Keratinocyte (primary cell): ENCODE measurements at regions not wholly inside any gene's neighbourhood (a gene's known extent, or its start where the extent isn't known, plus 50 kb on each side); places are given as distances from the start of the nearest gene placed in this dataset.
"Not testable (repeated sequence)": the region's sequence is repeated elsewhere in the genome, so short reads cannot be mapped to it uniquely, and the experiment has no call there.

Source experiments
- DNase-seq: peaks from one replicate; pipeline ENCODE4 v3.0.0-alpha.2; 2011; ENCODE audit warnings: low read depth, missing footprints, low spot score
- FAIRE-seq: peaks from 2 replicates; lab custom pipeline; 2011; peaks lifted over from hg19 to GRCh38; lab: Jason Lieb, UNC
- H2AFZ ChIP-seq: 2 replicates; pipeline ENCODE4 v1.6.0; 2012; ENCODE audit warnings: low read length, control low read depth, inconsistent platforms; ENCODE audit not compliant: control insufficient read depth
- H3K27ac ChIP-seq: 2 replicates; pipeline ENCODE4 v1.5.1; 2011; ENCODE audit warnings: low read length; ENCODE audit not compliant: control insufficient read depth, insufficient read depth
- H3K27me3 ChIP-seq: 3 replicates; pipeline ENCODE4 v1.6.0; 2011; ENCODE audit warnings: low read length; ENCODE audit not compliant: control insufficient read depth, insufficient read depth; ENCODE audit errors: extremely low read depth
- H3K36me3 ChIP-seq, 2 experiments: 2 replicates in 1 of 2; 3 replicates in 1 of 2; pipeline ENCODE4 v1.5.1; 2011; ENCODE audit warnings: low read length in 2 of 2, mild to moderate bottlenecking in 1 of 2; ENCODE audit not compliant: control insufficient read depth in 2 of 2, insufficient read depth in 2 of 2; ENCODE audit errors: extremely low read depth in 1 of 2
- H3K4me1 ChIP-seq: 3 replicates; pipeline ENCODE4 v1.5.1; 2011; ENCODE audit warnings: low read length; ENCODE audit not compliant: control insufficient read depth, insufficient read depth; ENCODE audit errors: extremely low read depth
- H3K4me2 ChIP-seq: 3 replicates; pipeline ENCODE4 v1.6.0; 2011; ENCODE audit warnings: low read depth, low read length; ENCODE audit not compliant: control insufficient read depth, insufficient read depth; ENCODE audit errors: extremely low read depth
- H3K4me3 ChIP-seq, 3 experiments: fragments of 200-600 bp in 1 of 3; sonication (generic) in 1 of 3; 2 replicates in 2 of 3; 3 replicates in 1 of 3; pipeline ENCODE4 v1.5.1; 2011 to 2016; ENCODE audit warnings: low read length in 3 of 3, mild to moderate bottlenecking in 3 of 3, control low read depth in 2 of 3, inconsistent platforms in 1 of 3, low read depth in 1 of 3, mixed read lengths in 1 of 3, mixed run types in 1 of 3, moderate library complexity in 1 of 3; ENCODE audit not compliant: control insufficient read depth in 2 of 3, insufficient read depth in 2 of 3; ENCODE audit errors: extremely low read depth in 1 of 3
- H3K79me2 ChIP-seq: 2 replicates; pipeline ENCODE4 v1.6.0; 2012; ENCODE audit warnings: low read length; ENCODE audit not compliant: control insufficient read depth, insufficient read depth
- H3K9ac ChIP-seq: 3 replicates; pipeline ENCODE4 v1.6.0; 2011; ENCODE audit warnings: low read length; ENCODE audit not compliant: control insufficient read depth, insufficient read depth; ENCODE audit errors: extremely low read depth
- H3K9me1 ChIP-seq: 3 replicates; pipeline ENCODE4 v1.6.0; 2011; ENCODE audit warnings: low read length; ENCODE audit not compliant: control insufficient read depth, insufficient read depth; ENCODE audit errors: extremely low read depth
- H3K9me3 ChIP-seq: 2 replicates; pipeline ENCODE4 v1.5.1; 2012; ENCODE audit warnings: low read depth, low read length; ENCODE audit not compliant: control insufficient read depth
- H4K20me1 ChIP-seq: 3 replicates; pipeline ENCODE4 v1.6.0; 2011; ENCODE audit warnings: low read length; ENCODE audit not compliant: control insufficient read depth, insufficient read depth; ENCODE audit errors: extremely low read depth
- CTCF ChIP-seq, 3 experiments: IDR thresholded peaks in 1 of 3; conservative IDR thresholded peaks in 1 of 3; optimal IDR thresholded peaks in 1 of 3; 2 replicates in 2 of 3; 3 replicates in 1 of 3; pipeline versions ENCODE3 to v1.5.1; 2011; ENCODE audit warnings: low read length in 3 of 3, mild to moderate bottlenecking in 3 of 3, moderate library complexity in 2 of 3, control low read depth in 1 of 3, inconsistent platforms in 1 of 3; ENCODE audit not compliant: insufficient read depth in 2 of 3; ENCODE audit errors: extremely low read depth in 1 of 3
- EZH2 ChIP-seq: IDR thresholded peaks from one replicate; pipeline ENCODE4 v1.6.1; 2012; ENCODE audit warnings: inconsistent platforms, mild to moderate bottlenecking, low read length, moderate library complexity
- dilution Hi-C: fragments of 300-500 bp; cut with MboI; formaldehyde crosslinking; loops from one replicate; pipeline ENCODE4 v1.7.0; 2020; ENCODE audit warnings: low sequenced_read_pairs; ENCODE audit not compliant: extremely low pct_ligation_motif_present

DNA sequence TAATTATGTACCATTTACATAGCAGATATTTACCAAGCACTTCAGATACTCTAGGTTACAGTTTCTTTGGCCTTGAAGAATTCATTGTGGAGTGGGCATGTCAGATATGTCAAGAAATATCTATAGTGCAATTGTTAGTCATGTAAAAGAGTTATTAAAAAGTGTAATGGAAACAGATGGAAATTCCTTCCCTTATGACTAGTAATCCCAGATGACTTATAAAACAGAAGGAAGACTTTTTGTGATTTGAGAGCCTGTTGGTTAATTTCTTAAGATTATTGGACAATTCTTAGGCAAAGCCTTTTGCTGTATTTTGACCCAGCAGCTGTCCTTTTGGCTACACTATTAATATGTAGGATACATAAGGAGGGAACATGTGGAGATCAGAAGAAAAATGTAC lies 708.9 kb upstream of the NECTIN3 start:
- no peak for FAIRE-seq
- dilution Hi-C loops = no loop called here
- no peak overlapping the region for H2AFZ ChIP-seq

GRCh38 chr3:110367289-110367688 lies 704.3 kb upstream of the NECTIN3 start:
- H3K27ac ChIP-seq, H3K4me3 ChIP-seq, FAIRE-seq, H3K36me3 ChIP-seq, dilution Hi-C loops, DNase-seq, H3K4me2 ChIP-seq, H3K9ac ChIP-seq, H2AFZ ChIP-seq, H3K4me1 ChIP-seq, H3K9me1 ChIP-seq, H3K79me2 ChIP-seq, H3K27me3 ChIP-seq, H3K9me3 ChIP-seq, H4K20me1 ChIP-seq: not testable (repeated sequence)

More for the DNA sequence above, 708.9 kb upstream of the NECTIN3 start:
- DNase-seq = no peak
- Histone ChIP-seq H3K9ac (no peak overlapping the region), H3K27me3 (no peaks in the 10 kb centered on the region), H4K20me1 (no peaks in the 10 kb centered on the region), H3K27ac (no peak overlapping the region), H3K4me1 (no peaks in the 10 kb centered on the region), H3K4me3 (no peak overlapping the region), H3K9me3 (no peaks in the 10 kb centered on the region), H3K9me1 (no peaks in the 10 kb centered on the region), H3K79me2 (no peaks in the 10 kb centered on the region), H3K4me2 (no peak overlapping the region), H3K36me3 (no peaks in the 10 kb centered on the region)
- no peak for TF ChIP-seq EZH2
- no peak for TF ChIP-seq CTCF (optimal IDR thresholded peaks at IDR 0.05 in 1 of 3, IDR thresholded peaks at IDR 0.05 in 1 of 3, conservative IDR thresholded peaks at IDR 0.05 in 1 of 3; ENCODE audit: extremely low read depth in 1 of 3, insufficient read depth in 2 of 3, low read length in 3 of 3)

- FAIRE-seq = no peak
Observed at GRCh38 chr3:110375751-110376518, 695.7 kb upstream of the NECTIN3 start.

More at GRCh38 chr3:110375751-110376518, 695.7 kb upstream of the NECTIN3 start:
- no peak overlapping the region for H3K4me3 ChIP-seq
- no peak overlapping the region for H3K9ac ChIP-seq
- dilution Hi-C loops = no loop called here
- H4K20me1 ChIP-seq = no peaks in the 10 kb centered on the region
- H3K36me3 ChIP-seq = no peaks in the 10 kb centered on the region
- H2AFZ ChIP-seq = no peak overlapping the region
- no peaks in the 10 kb centered on the region for H3K27me3 ChIP-seq
- H3K27ac ChIP-seq = no peak overlapping the region
- H3K9me3 ChIP-seq = no peaks in the 10 kb centered on the region
- H3K79me2 ChIP-seq = no peaks in the 10 kb centered on the region
- no peaks in the 10 kb centered on the region for H3K4me1 ChIP-seq
- TF ChIP-seq CTCF (optimal IDR thresholded peaks at IDR 0.05 in 1 of 3, IDR thresholded peaks at IDR 0.05 in 1 of 3, conservative IDR thresholded peaks at IDR 0.05 in 1 of 3; ENCODE audit: extremely low read depth in 1 of 3, insufficient read depth in 2 of 3, low read length in 3 of 3) (no peak), EZH2 (no peak)
- no peak for DNase-seq
- H3K4me2 ChIP-seq = no peak overlapping the region
- H3K9me1 ChIP-seq = no peaks in the 10 kb centered on the region
